ENCODE measurements at regions not wholly inside any gene's neighbourhood (a gene's known extent, or its start where the extent isn't known, plus 50 kb on each side); places are given as distances from the start of the nearest gene placed in this dataset.

GRCh38 chr6:6971369-6971768, 136.4 kb upstream of the RREB1 start:
- TF ChIP-seq, protein P1, sequence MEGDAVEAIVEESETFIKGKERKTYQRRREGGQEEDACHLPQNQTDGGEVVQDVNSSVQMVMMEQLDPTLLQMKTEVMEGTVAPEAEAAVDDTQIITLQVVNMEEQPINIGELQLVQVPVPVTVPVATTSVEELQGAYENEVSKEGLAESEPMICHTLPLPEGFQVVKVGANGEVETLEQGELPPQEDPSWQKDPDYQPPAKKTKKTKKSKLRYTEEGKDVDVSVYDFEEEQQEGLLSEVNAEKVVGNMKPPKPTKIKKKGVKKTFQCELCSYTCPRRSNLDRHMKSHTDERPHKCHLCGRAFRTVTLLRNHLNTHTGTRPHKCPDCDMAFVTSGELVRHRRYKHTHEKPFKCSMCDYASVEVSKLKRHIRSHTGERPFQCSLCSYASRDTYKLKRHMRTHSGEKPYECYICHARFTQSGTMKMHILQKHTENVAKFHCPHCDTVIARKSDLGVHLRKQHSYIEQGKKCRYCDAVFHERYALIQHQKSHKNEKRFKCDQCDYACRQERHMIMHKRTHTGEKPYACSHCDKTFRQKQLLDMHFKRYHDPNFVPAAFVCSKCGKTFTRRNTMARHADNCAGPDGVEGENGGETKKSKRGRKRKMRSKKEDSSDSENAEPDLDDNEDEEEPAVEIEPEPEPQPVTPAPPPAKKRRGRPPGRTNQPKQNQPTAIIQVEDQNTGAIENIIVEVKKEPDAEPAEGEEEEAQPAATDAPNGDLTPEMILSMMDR (IDR thresholded peaks at IDR 0.05; ENCODE audit: insufficient read depth, low read depth, low read length) = no peak
- no peak overlapping the region for H3K4me3 ChIP-seq (ENCODE audit: low read depth, low read length)
- no peak for DNase-seq (ENCODE audit: low read depth)

DNA sequence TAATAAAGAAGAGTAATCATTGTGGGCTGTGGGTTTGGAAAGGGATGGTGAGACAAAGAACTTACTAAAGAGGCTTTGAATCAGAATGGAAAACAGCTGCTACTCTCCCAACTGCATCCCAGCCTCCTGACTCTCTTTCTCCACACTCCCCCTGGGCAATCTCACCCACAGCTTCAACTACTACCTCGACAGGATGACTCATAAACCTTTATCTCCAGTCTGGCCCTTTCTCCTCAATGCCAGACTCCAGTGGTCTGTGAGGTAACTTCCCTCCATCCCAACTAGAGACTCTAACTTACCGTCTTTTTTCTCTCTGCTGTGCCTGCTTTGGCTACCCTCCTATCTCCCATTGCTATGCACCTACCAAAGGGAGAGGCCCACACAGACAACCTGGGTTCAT, 135.3 kb upstream of the RREB1 start:
- TF ChIP-seq, protein P1 (IDR thresholded peaks at IDR 0.05; ENCODE audit: insufficient read depth, low read depth, low read length) = no peak
- DNase-seq (ENCODE audit: low read depth) = peak; percentile 66
- no peak overlapping the region for H3K4me3 ChIP-seq (ENCODE audit: low read depth, low read length)

GRCh38 chr6:6973721-6974120, 134.0 kb upstream of the RREB1 start:
- H3K4me3 ChIP-seq (ENCODE audit: low read depth, low read length) = no peak overlapping the region
- no peak for DNase-seq (ENCODE audit: low read depth)
- TF ChIP-seq, protein P1 (IDR thresholded peaks at IDR 0.05; ENCODE audit: insufficient read depth, low read depth, low read length) = no peak

GRCh38 chr6:6975459-6976111, 132.2 kb upstream of the RREB1 start:
- no peak overlapping the region for H3K4me3 ChIP-seq (ENCODE audit: low read depth, low read length)
- TF ChIP-seq, protein P1 (IDR thresholded peaks at IDR 0.05; ENCODE audit: insufficient read depth, low read depth, low read length) = no peak
- DNase-seq (ENCODE audit: low read depth) = no peak

DNA sequence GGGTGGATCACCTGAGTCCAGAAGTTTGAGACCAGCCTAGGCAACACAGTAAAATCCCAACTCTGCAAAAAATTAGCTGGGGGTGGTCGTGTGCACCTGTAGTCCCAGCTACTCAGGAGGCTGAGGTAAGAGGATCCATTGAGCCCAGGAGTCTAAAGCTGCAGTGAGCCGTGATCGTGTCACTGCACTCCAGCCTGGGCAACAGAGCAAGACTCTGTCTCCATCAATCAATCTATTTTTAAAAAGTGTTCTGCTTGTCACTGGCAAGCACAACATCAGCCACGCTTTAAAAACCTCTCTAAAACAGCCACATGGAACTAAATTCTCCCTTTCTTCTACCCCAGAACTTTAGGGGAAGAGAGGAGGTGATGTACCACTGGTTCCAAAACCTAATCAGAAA, 131.6 kb upstream of the RREB1 start:
- DNase-seq (ENCODE audit: low read depth) = no peak
- TF ChIP-seq, protein P1 (IDR thresholded peaks at IDR 0.05; ENCODE audit: insufficient read depth, low read depth, low read length) = no peak
- H3K4me3 ChIP-seq (ENCODE audit: low read depth, low read length) = no peak overlapping the region

DNA sequence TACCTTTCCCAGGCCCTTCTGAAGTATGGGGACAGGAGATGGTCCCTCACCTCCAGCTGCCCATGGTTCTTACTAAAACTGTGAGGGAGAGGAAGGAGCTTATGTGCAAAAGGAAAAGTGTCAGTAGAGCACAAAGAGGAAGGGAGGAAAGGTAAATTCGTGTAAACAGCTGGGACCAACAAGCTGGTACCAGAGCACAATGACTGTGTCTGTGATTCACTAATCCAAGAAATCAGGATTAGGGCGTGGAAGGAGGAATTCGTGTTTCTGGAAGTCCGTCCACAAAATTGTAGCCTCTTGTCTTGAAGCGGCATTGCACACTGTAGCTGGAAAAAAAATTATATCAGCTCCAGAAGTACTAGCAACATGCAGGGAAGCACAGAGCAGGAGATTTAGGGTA, 129.0 kb upstream of the RREB1 start:
- no peak for DNase-seq (ENCODE audit: low read depth)
- TF ChIP-seq, protein P1 (IDR thresholded peaks at IDR 0.05; ENCODE audit: insufficient read depth, low read depth, low read length) = no peak

More for the DNA sequence above, 129.0 kb upstream of the RREB1 start:
- H3K4me3 ChIP-seq (ENCODE audit: low read depth, low read length) = no peak overlapping the region

All from fibroblast of villous mesenchyme (primary cell).